Panc1 (cell line): ENCODE measurements at regions not wholly inside any gene's neighbourhood (a gene's known extent, or its start where the extent isn't known, plus 50 kb on each side); places are given as distances from the start of the nearest gene placed in this dataset.

ENCODE experiments used
- ATAC-seq: fragments of 200-7000 bp; cut with Tn5 transposase; 2 replicates; pipeline ENCODE4 v1.9.1; 2020; ENCODE audit warnings: mild to moderate bottlenecking, moderate library complexity
- BruUV-seq: library from RNA; stranded (reverse); fragments of 400-500 nt; replicated peaks from 2 replicates; lab custom pipeline; 2021; lab: Mats Ljungman, UMichigan
- CTCF ChIA-PET: fragments of 300-600 bp; sonication (Branson Sonifier 250); formaldehyde crosslinking; loops from one replicate; lab custom pipeline; 2022; ENCODE audit warnings: antibody characterized with exemption; lab: Charles Lee
- POLR2A ChIA-PET: fragments of 300-600 bp; sonication (Branson Sonifier 250); formaldehyde crosslinking; loops from one replicate; lab custom pipeline; 2022; ENCODE audit warnings: antibody characterized with exemption; lab: Charles Lee
- DNase-seq: peaks from one replicate; pipeline ENCODE4 v3.0.0-alpha.2; 2010; ENCODE audit warnings: low read depth, low spot score
- H3K27ac ChIP-seq: 2 replicates; pipeline ENCODE4 v1.5.1; 2011; ENCODE audit warnings: mild to moderate bottlenecking, low read length, inconsistent platforms
- H3K27me3 ChIP-seq: fragments of 200-500 bp; sonication (Bioruptor generic); 2 replicates; pipeline ENCODE4 v1.6.0; 2014; ENCODE audit warnings: low read length, inconsistent platforms; ENCODE audit not compliant: control insufficient read depth, insufficient read depth
- H3K36me3 ChIP-seq: fragments of 200-500 bp; sonication (Bioruptor generic); 2 replicates; pipeline ENCODE4 v1.5.1; 2014; ENCODE audit warnings: inconsistent platforms, mild to moderate bottlenecking, low read length, moderate library complexity; ENCODE audit not compliant: control insufficient read depth, insufficient read depth
- H3K4me1 ChIP-seq: 2 replicates; pipeline ENCODE4 v1.5.1; 2011; ENCODE audit warnings: inconsistent platforms, mild to moderate bottlenecking, low read length, moderate library complexity; ENCODE audit not compliant: control insufficient read depth, insufficient read depth
- H3K4me3 ChIP-seq, 2 experiments: 2 replicates each; pipeline ENCODE4 v1.5.1; 2011 to 2012; ENCODE audit warnings: low read depth in 2 of 2, low read length in 2 of 2, mild to moderate bottlenecking in 2 of 2, inconsistent platforms in 1 of 2, moderate library complexity in 1 of 2
- H3K9me3 ChIP-seq: fragments of 200-500 bp; sonication (Bioruptor generic); 2 replicates; pipeline ENCODE4 v1.5.1; 2014; ENCODE audit warnings: low read depth, mild to moderate bottlenecking, inconsistent platforms, low read length, moderate library complexity; ENCODE audit not compliant: control insufficient read depth, insufficient read depth
- POLR2AphosphoS5 ChIP-seq: IDR thresholded peaks from 2 replicates; pipeline ENCODE4 v1.6.1; 2012; ENCODE audit warnings: mild to moderate bottlenecking, low read depth, low read length, moderate library complexity
- SIN3A ChIP-seq: IDR thresholded peaks from 2 replicates; pipeline ENCODE4 v1.6.1; 2012; ENCODE audit warnings: low read depth, mild to moderate bottlenecking, low read length, moderate library complexity, borderline replicate concordance; ENCODE audit not compliant: insufficient read depth
- TCF7L2 ChIP-seq: IDR thresholded peaks from 2 replicates; pipeline ENCODE4 v1.6.1; 2011; ENCODE audit warnings: mild to moderate bottlenecking, low read depth, low read length, inconsistent platforms
- in situ Hi-C: cut with HindIII; loops from 2 replicates; pipeline ENCODE4 v1.10.0; 2016; ENCODE audit warnings: low sequenced_read_pairs, low pct_unique_long_range_greater_than_20kb
- intact Hi-C: fragments of 100-400 bp; cut with micrococcal nuclease; formaldehyde crosslinking; loops from one replicate; pipeline ENCODE4 v1.10.0; 2022; ENCODE audit not compliant: unreplicated experiment
- TF ChIP-seq, protein P1 (sequence below): fragments of 450-650 bp; IDR thresholded peaks from 2 replicates; pipeline ENCODE4 v1.5.1; 2017; ENCODE audit warnings: mild to moderate bottlenecking
- TF ChIP-seq, protein P2 (sequence below), 2 experiments: IDR thresholded peaks; 2 replicates each; pipeline ENCODE4 v1.6.1; 2011 to 2012; ENCODE audit warnings: low read depth in 2 of 2, control low read depth in 1 of 2, low read length in 1 of 2, mild to moderate bottlenecking in 1 of 2, moderate library complexity in 1 of 2; ENCODE audit not compliant: insufficient read depth in 1 of 2

DNA sequence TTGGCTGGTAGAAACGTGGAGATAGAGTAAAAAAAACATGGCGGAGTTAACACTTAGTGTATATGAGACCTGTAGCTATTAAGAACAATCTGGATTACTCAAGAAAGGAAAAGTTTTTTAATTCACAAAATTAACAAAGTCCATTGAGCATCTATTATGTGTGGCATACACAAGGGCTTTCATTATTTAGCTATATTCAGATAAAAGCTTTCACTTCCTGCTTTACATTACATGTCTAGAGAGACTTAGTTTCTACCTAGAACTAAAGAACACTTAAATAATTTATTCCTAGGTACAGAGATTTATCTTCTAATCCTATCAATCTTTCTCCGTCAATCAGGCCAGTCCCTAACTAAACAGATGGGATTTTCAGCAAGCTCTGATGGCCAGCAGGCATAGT is 196.0 kb upstream of the SLC39A10 start:
- TF ChIP-seq SIN3A (no peak), TCF7L2 (no peak), POLR2AphosphoS5 (no peak)
- TF ChIP-seq, protein P1, sequence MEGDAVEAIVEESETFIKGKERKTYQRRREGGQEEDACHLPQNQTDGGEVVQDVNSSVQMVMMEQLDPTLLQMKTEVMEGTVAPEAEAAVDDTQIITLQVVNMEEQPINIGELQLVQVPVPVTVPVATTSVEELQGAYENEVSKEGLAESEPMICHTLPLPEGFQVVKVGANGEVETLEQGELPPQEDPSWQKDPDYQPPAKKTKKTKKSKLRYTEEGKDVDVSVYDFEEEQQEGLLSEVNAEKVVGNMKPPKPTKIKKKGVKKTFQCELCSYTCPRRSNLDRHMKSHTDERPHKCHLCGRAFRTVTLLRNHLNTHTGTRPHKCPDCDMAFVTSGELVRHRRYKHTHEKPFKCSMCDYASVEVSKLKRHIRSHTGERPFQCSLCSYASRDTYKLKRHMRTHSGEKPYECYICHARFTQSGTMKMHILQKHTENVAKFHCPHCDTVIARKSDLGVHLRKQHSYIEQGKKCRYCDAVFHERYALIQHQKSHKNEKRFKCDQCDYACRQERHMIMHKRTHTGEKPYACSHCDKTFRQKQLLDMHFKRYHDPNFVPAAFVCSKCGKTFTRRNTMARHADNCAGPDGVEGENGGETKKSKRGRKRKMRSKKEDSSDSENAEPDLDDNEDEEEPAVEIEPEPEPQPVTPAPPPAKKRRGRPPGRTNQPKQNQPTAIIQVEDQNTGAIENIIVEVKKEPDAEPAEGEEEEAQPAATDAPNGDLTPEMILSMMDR, result no peak
- TF ChIP-seq, protein P2, sequence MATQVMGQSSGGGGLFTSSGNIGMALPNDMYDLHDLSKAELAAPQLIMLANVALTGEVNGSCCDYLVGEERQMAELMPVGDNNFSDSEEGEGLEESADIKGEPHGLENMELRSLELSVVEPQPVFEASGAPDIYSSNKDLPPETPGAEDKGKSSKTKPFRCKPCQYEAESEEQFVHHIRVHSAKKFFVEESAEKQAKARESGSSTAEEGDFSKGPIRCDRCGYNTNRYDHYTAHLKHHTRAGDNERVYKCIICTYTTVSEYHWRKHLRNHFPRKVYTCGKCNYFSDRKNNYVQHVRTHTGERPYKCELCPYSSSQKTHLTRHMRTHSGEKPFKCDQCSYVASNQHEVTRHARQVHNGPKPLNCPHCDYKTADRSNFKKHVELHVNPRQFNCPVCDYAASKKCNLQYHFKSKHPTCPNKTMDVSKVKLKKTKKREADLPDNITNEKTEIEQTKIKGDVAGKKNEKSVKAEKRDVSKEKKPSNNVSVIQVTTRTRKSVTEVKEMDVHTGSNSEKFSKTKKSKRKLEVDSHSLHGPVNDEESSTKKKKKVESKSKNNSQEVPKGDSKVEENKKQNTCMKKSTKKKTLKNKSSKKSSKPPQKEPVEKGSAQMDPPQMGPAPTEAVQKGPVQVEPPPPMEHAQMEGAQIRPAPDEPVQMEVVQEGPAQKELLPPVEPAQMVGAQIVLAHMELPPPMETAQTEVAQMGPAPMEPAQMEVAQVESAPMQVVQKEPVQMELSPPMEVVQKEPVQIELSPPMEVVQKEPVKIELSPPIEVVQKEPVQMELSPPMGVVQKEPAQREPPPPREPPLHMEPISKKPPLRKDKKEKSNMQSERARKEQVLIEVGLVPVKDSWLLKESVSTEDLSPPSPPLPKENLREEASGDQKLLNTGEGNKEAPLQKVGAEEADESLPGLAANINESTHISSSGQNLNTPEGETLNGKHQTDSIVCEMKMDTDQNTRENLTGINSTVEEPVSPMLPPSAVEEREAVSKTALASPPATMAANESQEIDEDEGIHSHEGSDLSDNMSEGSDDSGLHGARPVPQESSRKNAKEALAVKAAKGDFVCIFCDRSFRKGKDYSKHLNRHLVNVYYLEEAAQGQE (IDR thresholded peaks at IDR 0.05; ENCODE audit: insufficient read depth in 1 of 2, low read depth in 2 of 2, low read length in 1 of 2), result no peak
- in situ Hi-C loops (no loop called here), intact Hi-C loops (no loop called here)
- no peaks in the 10 kb centered on the region for H3K4me1 ChIP-seq
- H3K27me3 ChIP-seq, result no peaks in the 10 kb centered on the region
- DNase-seq (no peak), ATAC-seq (no peak)
- POLR2A ChIA-PET, result no interaction called here
- no peak overlapping the region for H3K27ac ChIP-seq
- no peaks in the 10 kb centered on the region for H3K36me3 ChIP-seq
- CTCF ChIA-PET, result no interaction called here
- H3K9me3 ChIP-seq, result peaks cover 6% of the 10 kb centered on the region; the same call in 1 of the 2 replicates
- no TSS peak for BruUV-seq
- no peak overlapping the region for H3K4me3 ChIP-seq

DNA sequence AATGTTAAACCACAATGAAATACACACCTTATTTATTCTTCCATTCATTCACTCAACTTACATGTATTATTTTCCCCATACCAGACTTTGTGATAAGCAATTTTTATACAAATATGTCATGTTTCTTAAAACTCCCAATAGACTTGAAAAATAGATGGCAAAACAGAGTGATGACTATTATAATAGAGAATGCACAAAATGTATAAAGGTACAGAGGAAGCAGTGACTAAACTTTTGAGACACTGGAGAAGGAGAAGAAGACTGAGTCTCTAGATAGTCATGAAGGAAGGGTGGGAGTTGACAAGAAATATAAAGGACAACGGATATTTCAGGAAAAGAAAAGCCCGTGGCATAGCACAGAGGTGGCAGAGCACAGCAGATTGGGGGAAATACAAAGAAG is 198.1 kb upstream of the SLC39A10 start:
- no peaks in the 10 kb centered on the region for H3K4me1 ChIP-seq
- CTCF ChIA-PET, result no interaction called here
- H3K36me3 ChIP-seq, result no peaks in the 10 kb centered on the region
- H3K9me3 ChIP-seq, result no peaks in the 10 kb centered on the region
- in situ Hi-C loops (no loop called here), intact Hi-C loops (no loop called here)
- POLR2A ChIA-PET, result no interaction called here
- no peak overlapping the region for H3K27ac ChIP-seq
- DNase-seq (no peak), ATAC-seq (no peak)
- no peaks in the 10 kb centered on the region for H3K27me3 ChIP-seq
- BruUV-seq, result no TSS peak
- H3K4me3 ChIP-seq, result no peak overlapping the region
- TF ChIP-seq, protein P2 (IDR thresholded peaks at IDR 0.05; ENCODE audit: insufficient read depth in 1 of 2, low read depth in 2 of 2, low read length in 1 of 2), result no peak
